Activated T-cell treated with anti-CD3 and anti-CD28 coated beads for 24 hours (primary cell): ENCODE measurements at regions not wholly inside any gene's neighbourhood (a gene's known extent, or its start where the extent isn't known, plus 50 kb on each side); places are given as distances from the start of the nearest gene placed in this dataset.
"Not testable (repeated sequence)": the region's sequence is repeated elsewhere in the genome, so short reads cannot be mapped to it uniquely, and the experiment has no call there.

ENCODE experiments used
- DNase-seq: peaks from one replicate; pipeline ENCODE4 v3.0.0-alpha.2; 2020; ENCODE audit warnings: low read depth

DNA sequence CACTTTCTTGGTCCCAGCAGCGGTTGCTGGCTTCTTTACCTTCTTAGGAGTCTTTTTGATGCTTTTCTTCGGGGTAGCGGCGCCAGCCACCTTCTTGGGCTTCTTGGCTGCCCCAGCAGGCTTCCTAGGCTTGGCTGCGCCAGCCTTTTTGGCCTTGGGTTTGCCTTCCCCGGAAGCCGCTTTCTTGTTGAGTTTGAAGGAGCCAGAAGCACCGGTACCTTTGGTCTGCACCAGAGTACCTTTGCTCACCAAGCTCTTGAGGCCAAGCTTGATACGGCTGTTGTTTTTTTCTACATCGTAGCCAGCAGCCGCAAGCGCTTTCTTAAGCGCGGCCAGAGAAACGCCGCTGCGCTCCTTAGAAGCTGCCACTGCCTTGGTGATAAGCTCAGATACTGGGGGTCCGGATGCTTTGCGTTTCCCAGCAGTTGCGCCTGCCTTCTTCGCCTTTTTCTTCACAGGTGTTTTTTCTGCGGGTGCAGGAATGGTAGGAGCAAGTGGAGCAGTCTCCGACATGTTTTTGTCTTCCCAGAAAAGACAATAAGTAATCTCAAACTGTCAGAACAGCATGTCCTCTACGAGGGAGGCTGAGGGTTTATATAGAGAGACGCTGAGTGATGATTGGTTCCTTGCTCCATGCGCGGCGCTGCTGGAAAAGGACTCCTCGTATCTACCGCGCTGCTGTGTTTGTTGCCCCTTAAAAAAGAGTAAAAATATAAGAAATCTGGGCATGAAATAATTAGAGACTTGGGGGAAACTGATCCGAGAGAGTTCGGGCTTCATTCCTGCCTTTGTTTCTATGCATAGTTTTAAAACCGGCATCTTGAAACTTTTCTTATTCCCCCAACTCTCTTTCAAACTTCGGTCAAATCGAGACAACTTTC lies 130.3 kb upstream of the BTN3A2 start:
- peak; percentile 69 for DNase-seq

- DNase-seq = no peak
These were observed 129.7 kb upstream of the BTN3A2 start for GRCh38 chr6:26235302-26235670.

GRCh38 chr6:26239415-26239814 lies 125.6 kb upstream of the BTN3A2 start:
- not testable (repeated sequence) for DNase-seq

DNA sequence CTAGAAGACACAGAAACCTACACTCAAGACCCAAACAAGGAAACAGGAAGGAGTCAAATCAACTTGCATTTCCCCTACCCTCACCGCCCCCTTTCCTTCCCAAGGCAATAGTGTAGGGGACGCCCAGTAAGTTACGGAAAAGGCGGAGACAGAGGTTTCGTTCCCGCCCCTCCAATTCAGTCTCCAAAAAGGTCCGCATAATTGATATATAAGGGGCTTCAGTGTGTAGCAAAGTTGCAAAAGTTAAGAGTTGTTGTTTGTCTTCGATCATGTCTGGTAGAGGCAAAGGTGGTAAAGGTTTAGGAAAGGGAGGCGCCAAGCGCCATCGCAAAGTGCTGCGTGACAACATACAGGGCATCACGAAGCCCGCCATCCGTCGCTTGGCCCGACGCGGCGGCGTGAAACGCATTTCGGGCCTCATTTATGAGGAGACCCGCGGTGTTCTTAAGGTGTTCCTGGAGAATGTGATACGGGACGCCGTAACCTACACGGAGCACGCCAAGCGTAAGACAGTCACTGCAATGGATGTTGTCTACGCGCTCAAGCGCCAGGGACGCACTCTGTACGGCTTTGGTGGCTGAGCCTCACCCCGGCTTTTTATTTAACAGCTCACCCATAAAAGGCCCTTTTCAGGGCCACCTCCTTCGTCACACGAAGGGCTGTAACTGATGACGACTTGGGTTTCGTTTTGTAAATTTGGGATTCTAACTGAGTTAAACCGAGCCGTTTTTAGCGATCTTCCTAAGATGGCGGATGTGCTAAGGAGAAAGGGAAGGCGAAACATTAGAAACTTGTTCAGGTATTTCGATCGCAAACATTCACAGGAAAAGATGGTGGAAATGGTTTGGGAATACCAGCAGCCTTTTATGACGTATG lies 124.6 kb upstream of the BTN3A2 start:
- peak; percentile 69 for DNase-seq

DNA sequence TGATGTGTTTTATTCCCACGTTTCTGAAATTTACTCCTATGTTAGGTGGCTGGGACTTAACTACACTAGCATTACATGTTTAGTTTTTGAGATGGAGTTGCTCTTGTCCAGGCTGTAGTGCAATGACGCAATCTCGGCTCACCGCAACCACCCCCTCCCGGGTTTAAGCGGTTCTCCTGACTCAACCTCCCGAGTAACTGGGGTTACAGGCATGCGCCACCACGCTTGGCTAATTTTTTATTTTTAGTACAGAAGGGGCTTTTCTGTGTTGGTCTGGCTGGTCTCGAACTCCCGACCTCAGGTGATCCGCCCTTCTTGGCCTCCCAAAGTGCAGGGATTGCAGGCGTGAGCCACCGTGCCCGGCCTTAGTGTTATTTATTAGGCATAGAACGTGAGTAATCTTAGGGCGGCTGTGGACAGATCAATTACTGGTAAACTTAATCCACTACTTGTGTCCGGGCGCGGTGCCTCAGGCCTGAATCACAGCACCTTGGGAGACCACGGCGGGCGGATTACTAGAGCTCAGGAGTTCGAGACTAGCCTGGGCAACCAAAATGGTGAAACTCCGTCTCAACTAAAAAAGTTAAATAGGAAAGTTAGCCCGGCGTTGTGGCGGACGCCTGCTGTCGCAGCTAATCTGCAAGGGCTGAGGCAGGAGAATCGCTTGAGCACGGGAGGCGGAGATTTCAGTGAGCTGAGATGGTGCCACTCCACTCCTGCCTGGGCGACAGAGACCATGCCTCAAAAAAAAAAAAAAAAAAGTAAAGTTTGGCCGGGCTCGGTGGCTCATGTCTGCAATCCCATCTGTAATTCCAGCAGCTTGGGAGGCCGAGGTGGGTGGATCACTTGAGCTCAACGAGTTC lies 123.7 kb upstream of the BTN3A2 start:
- peak; percentile 36 for DNase-seq

- no peak for DNase-seq
These were observed 121.9 kb upstream of the BTN3A2 start for GRCh38 chr6:26243132-26243531.

DNA sequence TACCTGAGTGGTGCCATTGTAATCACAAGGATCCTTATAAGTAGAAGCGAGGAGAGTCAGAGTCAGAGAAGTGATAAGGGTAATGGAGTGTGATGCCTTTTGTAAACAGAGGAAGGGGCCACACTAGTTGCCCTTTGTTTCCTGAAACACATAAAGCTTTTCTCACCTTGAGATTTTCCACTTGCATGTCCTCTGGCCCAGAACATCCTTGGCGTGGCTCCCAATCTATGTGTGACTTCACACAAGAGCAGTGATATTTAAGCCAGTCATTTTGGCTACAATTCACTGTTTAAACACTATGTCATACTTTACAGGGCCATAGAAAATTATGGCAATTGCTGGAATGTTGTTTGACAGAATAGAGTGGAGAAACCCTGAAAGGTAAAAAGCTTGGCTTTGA lies 121.2 kb upstream of the BTN3A2 start:
- DNase-seq = no peak

DNA sequence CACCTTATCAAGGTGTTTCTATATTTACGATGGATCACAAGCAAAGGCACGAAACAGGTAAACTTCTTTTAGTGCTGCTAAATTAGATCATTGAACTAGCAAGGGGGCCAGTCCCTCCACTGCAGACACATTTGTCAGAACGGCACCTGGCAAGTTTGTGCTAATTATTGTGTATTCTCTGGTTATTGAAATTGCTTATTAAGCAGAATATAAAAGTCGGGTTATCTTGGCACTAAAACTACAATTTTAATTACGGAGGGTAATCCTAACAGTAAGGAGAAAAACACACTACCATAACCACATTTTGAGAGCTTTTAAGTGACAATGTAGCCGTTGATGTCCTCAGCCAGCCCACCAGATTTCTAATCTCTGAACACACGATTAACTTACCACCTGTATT lies 118.9 kb upstream of the BTN3A2 start:
- DNase-seq = no peak

DNA sequence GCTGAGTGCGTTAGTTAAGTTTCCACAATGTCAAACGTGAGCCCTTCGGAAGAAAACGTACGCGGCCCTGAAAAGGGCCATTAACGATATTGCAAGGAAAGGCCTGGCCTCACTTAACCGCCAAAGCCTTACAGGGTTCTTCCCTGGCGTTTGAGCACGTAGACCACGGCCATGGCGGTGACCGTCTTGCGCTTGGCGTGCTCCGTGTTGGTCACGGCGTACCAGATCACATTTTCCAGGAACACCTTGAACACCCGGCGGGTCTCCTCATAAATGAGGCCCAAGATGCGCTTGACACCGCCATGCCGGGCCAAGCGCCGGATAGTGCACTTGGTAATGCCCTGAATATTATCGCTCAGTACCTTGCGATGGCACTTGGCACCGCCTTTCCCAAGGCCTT lies 118.4 kb upstream of the BTN3A2 start:
- no peak for DNase-seq

DNA sequence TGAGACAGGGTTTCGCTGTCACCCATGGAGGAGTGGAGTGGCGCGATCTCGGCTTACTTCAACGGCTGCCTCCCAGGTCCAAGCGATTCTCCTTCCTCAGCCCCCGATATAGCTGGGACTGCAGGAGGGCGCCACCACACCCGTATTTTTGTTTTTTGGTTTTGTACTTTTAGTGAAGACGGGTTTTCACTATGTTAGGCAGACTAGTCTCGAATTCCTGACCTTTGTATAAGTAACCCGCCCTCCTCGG lies 115.4 kb upstream of the BTN3A2 start:
- DNase-seq = no peak

DNA sequence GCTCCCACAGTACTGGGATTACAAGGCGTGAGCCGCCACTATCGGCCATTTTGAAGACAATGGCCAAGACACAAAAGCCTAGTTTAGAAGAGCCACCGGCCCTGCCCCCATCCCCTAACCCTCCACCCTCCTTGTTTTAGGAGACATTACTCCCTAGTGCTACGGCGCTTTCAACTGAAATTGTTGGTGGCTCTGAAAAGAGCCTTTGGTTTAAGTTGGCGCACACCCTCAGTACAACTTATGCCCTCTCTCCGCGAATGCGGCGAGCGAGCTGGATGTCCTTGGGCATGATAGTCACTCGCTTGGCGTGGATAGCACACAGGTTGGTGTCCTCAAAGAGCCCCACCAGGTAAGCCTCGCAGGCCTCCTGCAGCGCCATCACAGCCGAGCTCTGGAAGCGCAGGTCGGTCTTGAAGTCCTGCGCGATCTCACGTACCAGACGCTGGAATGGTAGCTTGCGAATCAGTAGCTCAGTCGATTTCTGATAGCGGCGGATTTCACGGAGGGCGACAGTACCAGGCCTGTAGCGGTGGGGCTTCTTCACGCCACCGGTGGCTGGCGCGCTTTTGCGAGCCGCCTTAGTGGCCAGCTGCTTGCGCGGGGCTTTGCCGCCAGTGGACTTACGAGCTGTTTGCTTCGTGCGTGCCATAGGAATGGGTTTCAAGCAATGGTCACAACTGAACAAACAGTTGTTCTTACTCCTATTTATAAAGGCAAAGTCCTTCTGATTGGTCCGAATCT lies 114.9 kb upstream of the BTN3A2 start:
- peak; percentile 52 for DNase-seq

- DNase-seq = no peak
These were observed 114.3 kb upstream of the BTN3A2 start for GRCh38 chr6:26250698-26251044.

GRCh38 chr6:26251354-26252076 lies 113.5 kb upstream of the BTN3A2 start:
- DNase-seq = peak; percentile 44

DNA sequence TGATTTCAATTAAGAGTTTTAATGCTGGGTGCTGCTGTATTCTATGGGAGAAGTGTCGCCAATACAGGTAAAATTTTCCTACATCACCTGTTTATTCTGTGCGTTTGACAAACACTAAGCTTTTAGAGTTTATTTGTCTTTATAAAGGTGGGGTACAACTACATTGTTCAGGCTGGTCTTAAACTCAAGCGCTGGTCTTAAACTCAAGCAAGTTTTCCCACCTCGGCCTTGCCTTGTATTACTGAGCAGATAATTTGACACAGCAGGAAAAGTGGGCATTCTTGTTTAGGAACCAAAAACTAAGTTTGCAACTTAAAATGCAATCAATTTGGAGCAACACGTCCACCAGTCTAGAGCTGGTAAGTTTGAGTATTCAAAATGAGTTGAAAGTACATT lies 112.9 kb upstream of the BTN3A2 start:
- no peak for DNase-seq

DNA sequence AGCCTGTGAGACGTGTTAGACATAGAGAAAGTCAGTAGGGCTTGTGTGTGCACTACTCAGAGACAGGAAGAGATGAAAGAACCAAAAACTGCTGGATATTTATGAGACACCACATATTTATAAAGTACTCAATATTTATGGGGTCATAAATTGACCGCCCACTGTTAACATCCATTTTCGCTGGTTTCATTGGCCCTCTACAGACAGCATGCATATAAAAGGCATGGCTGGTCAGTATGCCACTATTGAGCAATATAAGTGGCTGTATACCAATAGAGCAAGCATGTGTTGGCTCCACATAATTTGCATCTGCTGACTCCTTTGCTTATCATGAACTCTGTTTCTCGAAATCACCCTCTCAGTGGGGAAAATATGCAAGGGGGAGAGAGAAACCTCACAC lies 110.3 kb upstream of the BTN3A2 start:
- no peak for DNase-seq

DNA sequence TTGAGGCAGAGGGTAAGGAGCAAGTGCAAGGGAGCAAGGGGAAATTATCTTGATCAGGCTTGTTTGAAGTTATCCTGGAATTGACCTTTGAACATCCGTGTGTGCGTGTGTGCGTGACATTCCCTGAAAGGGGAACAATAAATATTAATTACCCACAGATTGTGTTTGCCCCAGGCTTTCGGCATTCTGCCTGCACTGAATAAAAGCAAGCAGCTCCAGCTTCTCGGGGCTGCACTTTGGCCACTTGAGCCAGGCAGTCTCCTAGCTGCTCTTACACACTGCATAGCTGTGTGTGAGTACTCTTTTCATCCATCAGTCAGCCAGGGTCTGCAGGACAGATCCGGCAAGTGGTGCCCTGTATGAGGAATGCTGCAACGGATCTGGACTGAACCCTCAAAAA lies 107.7 kb upstream of the BTN3A2 start:
- no peak for DNase-seq

DNA sequence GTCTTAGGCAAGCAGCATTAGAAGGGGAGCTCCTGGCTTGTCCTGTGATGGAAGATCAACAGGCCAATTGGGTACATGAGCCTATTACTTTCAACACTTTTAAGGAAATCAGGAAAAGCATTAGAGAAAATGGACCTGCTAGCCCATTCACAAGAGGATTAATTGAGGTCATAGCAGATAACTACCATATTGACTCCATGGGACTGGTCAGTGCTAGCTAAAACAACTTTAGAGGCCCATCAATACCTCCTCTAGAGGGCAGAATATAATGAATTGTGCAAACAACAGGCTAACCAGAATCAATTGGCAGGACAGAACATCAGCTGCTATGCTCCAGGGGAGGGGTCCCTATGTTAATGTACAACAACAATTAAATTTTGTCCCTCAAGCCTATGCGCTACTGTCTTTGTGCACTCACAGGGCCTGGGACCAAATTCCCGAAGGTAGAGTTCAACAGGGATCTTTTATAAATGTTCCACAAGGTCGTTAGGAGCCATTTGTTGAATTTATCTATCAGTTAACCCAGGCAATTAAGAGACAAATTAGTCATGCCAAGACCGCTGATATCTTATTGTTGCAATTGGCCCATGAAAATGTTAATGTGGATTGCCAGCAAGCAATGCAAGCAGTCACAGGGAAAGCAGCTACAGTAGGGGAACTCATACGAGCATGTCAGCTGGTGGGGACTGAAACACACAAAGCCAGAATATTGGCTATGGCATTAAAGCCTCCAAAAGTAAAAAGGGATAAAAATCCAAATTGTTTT lies 106.6 kb upstream of the BTN3A2 start:
- DNase-seq = no peak

DNA sequence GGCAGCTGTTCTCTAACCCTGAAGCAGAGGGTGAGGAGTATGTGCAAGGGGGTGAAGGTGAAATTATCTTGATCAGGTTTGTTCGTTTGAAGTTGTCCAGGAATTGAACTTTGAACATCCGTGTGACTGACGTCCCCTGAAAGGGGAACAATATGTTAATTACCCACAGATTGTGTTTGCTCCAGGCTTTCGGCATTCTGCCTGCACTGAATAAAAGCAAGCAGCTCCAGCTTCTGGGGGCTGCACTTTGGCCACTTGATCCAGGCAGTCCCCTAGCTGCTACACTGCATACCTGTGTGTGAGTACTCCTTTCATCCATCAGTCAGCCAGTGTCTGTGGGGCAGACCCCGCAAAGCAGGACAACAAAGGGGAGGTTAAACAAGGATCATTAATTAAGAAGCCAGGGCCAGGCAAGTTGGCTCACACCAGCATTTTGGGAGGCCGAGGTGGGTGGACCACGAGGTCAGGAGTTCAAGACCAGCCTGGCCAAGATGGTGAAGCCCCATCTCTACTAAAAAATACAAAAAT lies 104.8 kb upstream of the BTN3A2 start:
- DNase-seq = no peak

DNA sequence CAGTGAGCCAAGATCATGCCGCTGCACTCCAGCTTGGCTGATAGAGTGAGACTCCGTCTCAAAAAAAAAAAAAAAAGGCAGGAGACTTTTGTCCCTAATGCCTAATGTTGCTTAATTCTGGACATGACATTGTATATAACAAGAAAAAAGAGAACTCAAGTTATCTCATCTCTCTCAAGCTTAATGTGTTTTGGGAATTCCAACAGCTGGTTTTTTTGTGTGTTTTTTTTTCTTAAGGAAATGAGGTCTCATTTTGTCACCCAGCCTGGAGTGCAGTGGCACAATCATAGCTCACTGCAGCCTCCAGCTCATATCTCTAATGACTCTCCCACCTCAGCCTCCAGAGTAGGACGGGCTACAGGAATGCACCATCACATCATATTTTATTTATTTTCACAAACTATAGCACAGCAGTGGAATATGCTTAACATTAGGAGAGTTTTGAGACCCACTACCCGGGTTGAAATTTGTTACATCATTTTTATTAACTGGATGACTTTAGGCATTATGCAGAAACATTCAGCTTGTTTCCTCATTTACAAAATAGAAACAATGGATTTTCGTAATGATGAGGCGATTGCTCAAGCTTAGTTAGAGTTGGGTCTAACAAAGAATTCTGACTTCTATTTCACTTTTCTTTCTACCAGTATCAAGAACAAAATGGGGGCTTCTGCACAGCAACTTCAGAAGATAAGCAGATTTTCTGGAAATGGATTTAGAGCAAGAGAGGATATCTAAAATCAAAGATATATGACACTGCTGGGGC lies 104.1 kb upstream of the BTN3A2 start:
- DNase-seq = no peak

DNA sequence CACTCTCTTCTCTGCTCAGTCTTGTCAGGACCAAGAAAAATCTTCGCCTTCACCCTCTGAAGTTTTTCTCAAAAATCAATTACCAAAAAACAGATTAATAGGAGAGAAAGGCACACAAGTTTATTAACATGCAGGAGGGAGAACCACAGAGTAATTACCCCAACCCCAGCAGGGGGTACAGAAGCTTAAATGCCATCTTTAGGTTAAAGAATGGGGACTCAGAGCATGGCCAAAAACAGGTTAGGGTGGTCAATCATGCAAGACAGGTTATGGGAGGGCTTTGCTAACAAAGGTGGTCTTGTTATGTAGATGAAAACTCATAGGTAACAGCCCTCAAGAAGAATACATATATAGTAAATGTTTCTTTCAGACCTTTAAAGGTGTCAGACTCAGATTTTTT lies 100.5 kb upstream of the BTN3A2 start:
- no peak for DNase-seq
